ENCODE measurements at regions not wholly inside any gene's neighbourhood (a gene's known extent, or its start where the extent isn't known, plus 50 kb on each side); places are given as distances from the start of the nearest gene placed in this dataset.

DNA sequence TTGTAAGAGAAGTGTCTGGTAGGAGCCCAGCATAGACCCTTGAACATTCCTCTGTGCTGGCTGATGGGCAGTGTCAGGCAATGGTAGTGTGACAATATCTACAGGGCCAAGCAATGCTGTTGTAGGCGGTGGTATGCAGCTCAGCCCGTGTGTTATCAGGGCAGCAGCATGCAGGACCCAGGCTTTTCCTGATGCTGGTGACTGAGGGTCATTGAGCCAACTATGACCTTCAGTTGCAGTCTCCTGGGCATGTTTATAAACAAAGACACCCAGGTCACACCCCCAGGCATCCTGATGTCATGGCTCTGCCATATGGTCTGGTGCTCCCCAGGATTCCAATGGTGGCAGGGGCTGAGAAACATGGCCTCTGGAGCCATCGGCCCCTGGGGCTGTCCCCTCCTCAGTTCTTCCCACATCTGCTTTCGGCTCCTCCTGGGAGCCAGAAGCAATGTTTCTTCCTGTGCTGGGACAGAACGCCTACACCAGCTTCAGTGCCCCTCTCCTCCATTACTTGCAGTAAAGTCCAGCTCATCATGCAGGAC lies 518.0 kb upstream of the HS6ST1 start:
- DNase-seq, result no peak

DNA sequence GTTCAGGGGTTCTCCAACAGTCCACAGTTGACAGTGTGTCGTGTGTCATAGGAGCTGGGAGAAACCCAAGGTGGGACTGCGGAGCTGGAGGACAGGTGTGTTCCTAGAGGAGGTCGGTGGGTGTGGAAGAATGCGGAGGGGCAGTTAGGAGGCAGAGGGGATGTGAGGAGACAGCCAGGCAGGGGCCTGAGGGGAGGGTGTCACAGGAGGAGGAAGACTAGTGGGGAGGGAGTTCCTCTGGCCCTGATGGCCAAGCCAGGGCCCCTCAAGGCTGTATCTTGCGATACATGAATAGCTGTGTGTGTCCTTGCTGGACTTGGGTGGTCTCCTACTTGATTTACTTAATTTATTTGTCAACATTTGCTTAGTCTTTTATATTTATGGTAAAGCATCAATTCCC lies 519.6 kb upstream of the HS6ST1 start:
- no peak for DNase-seq

DNA sequence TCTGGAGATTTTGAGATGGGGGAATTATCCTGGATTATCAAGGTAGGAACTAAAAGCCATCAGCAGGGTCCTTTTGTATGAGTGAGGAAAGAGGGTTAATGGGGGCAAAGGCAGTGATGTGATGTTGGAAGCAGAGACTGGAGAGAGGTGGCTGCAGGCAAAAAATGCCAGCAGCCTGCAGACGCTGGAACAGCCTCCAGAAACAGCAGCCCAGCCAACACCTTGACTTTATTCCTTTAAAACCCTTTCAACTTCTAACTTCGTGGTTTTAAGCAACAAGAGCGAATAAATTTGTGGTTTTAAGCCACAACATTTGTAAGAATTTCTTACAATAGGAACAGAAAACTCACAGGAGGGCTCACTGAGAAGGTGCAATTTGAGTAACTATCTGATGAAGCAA lies 523.1 kb upstream of the HS6ST1 start:
- DNase-seq, result no peak

- no peak for DNase-seq
Observed at GRCh38 chr2:128867311-128867710, 548.6 kb upstream of the HS6ST1 start.

DNA sequence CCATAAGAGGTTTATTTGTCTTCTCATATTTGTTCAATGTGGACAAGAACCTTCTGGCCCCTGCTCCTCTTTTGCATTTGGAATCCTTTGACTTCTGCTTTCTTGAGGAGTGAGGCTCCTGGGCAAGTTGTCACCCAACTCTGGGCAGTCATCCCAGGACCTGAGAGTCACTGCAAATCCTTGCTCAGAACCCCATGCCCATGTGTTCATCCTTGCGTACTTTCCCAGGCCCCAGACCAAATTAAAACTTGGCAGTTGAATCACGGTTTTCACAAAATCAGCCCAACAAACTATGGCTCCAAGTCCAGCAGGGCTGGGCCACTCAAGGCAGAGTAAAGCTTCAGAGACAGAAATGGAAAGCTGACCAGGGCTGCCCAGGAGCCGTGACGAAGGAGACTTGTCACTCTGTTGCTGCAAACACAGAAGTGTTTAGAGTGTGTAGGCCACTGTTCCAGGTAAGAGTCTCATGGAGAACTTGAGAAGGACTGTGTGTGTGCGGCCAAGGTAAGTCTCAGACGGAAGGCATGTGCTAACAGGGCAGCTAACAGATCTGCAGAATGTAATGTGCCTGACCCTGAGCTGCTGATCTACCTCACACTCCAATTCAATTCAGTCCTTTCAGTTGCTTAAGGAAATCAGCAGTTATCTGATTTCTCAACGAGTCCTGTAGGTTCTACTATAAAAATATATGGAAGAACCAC lies 549.4 kb upstream of the HS6ST1 start:
- DNase-seq, result no peak

GRCh38 chr2:128868686-128869551 lies 550.3 kb upstream of the HS6ST1 start:
- no peak for DNase-seq

DNA sequence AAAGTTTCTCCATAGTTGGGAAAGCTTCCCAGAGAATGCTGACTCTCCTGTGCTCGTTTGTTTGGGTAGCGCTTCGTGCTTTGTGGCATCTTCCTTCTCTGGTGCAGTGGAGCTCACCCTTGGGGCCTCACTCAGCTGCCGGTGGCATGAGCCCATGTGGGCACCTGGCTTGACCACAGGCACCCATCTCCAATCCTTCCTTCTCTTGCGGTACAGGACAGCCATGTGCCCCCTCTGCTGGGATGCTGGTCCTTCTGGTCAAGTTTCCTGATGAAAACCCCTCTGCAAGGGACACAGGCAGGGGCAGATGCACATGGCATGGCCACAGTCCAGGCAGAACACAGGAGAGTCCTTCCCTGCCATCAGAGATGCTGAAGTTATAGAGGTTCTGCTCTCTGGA lies 555.9 kb upstream of the HS6ST1 start:
- DNase-seq, result no peak

DNA sequence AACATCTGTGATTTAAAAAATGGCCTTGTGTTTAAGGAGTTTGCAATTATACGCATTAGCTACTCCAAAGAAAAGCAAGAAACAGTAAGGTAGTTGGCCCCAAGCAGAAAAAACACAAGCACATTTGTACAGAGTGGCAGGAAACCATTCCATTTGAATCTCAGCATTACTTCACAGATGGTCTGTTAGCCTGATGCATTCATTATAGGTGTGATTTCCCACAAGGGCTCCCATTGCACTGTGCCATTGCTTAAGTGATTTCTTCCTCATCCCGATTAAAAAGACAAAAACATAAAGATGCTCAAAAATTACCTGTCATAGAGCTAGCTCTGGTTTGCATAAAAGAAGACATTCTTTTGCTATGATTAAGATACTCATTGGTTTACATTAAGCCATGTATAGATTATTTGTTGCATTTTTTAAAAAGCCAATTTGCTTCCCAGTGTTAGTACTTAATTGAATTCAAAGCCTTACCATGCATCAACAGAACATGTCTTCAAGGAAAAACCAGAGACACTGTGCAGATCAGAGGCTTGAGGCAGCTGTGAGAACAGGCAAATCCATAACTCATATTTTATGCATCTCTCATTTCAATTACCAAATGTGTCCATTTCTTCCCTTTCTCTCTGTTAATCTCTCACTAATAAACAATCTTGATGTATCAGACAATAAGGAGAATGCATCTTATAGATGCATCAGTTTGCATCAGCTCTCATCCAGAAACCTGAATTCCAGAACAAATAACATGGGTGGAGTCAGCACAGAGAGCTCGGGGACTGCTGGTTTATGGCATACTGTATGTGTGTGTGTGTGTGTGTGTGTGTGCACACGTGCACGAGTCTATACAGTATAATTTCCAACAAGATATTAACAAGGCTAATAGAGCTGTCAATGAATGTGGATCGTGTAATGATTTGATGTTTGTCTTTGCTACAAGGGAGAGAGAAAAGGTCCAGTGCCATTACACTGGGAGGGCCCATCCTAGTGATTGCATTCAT lies 558.6 kb upstream of the HS6ST1 start:
- no peak for DNase-seq

DNA sequence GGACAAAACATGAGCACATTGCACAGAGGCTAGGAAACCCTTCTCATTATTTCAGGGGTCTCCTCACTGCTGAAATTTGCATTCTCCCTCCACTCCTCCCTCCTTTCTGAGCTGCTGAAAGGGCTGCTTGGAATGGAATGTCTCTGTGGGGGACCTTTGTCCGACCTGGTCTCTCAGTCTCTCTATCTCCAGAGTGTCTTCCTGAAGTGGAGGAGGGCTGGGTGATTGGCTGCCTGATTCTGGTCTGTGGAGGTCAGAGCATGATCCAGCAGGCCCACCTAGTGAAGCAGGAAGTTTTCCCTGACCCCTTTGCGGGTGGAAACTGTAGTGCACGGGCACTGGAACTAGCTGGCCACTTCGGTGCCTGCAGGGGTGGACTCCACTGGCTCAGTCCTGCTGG lies 560.5 kb upstream of the HS6ST1 start:
- no peak for DNase-seq

DNA sequence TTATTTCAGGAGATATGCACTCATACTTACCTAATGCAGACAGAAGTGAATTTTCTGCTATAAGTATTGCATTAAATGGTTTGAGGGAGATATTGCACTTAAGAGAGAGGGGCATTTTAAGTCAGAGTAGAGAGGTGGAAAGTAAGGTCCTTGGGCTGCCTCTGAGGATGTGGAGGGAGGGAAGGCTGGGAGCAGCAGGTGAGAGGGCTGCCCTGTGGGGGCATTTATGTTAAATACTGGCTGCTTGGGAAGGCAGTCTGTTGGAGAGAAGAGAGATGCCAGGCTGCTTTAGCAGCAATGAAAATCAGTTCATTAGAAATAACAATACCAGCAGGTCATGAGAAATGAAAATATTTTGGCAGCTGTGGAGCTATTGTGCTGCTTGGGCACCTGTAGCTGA lies 576.2 kb upstream of the HS6ST1 start:
- DNase-seq, result no peak

GRCh38 chr2:128901572-128902391 lies 583.1 kb upstream of the HS6ST1 start:
- no peak for DNase-seq

DNA sequence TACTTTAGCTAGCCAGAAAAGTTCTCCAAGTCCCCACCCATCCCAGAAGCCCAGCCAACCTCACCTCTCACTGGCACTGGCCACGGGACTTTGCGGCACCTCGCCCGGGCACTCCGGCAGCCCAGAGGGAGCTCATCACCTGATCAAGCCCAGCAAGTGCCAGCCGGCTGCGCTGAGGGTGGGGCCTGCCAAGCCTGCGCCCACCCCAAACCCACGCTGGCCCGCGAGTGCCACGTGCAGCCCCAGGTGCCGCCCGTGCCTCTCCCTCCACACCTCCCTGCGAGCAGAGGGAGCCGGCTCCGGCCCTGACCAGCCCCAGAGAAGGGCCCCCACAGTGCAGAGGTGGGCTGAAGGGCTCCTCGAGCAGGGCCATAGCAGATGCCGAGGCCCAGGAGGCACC lies 585.0 kb upstream of the HS6ST1 start:
- DNase-seq, result no peak

GRCh38 chr2:128911276-128911675 lies 592.6 kb upstream of the HS6ST1 start:
- DNase-seq, result no peak

DNA sequence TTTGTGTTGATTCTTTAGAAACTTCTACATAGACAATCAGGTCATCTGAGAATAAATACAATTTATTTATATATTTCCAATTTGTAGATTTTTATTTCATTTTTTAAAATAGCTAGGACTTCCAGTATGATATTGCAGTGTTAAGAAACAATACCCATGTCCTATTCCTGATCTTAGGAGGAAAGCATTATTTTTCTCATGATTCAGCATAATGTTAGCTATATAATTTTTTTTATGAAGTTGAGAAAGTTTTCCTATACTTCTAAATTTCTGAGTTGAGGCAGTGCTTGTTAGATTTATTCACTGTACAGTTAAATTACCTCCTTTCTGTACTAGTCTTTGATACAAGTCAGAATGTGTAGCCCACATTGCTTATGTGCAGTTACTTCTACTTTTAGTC lies 595.7 kb upstream of the HS6ST1 start:
- no peak for DNase-seq

DNA sequence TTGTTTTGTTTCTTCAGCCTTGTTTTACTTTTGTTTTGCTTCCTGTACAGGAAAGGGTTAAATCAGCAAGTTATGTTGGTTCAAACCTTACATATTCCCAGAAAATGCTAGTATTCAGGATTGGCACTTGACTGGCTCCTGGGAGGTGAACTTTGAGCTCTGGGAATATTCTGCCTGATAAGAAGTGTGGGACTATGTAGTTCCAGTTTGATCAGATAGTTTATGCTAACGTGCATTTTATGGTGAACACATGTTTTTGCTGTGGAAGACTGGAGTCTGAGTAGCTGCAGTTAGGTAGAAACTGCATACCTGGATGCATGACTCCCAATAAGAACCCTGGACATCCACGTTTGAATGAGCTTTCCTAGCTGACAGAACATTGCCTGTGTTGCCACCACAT lies 603.1 kb upstream of the HS6ST1 start:
- no peak for DNase-seq

- DNase-seq, result no peak
Observed at GRCh38 chr2:128922154-128922553, 603.5 kb upstream of the HS6ST1 start.

DNA sequence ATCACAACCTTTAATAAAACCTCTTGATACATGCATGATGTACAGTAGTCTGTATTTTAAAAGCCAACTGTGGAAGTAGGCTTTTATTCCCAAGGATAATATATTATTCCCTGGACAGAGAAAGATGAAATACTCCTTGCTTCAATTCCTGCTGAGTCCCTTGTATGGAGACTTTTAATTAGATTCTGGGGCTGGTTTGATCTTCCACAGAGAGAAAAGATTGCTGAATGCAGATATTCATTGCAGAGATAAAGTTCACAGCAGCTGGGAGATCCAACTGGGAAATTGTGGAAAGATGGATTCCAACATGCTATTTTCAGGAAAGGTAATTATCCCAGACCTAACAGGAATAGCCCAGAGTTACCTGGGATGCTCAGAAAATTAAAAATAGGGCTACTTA lies 607.0 kb upstream of the HS6ST1 start:
- no peak for DNase-seq

- DNase-seq, result no peak
Observed at GRCh38 chr2:128930101-128930500, 611.4 kb upstream of the HS6ST1 start.

- DNase-seq, result no peak
Observed at GRCh38 chr2:128940378-128940777, 621.7 kb upstream of the HS6ST1 start.

DNA sequence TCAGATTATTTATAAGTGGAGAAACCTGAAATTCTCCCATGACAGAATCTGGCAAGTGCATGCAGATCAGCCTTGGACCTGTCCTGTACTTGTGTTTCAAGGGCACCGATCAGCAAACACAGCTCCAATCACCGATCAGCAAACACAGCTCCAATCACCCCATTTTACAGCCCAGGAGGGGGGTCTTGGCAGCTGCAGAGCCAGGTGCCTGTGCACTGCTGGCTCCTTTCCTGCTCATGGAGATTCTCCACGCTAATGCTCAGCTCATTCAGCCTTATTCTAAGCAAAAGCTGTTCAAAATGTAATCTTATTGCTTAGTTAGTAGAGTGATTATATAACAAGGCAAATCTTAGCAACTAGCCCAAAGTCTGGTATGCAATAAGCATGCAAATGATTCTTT lies 623.1 kb upstream of the HS6ST1 start:
- no peak for DNase-seq

DNA sequence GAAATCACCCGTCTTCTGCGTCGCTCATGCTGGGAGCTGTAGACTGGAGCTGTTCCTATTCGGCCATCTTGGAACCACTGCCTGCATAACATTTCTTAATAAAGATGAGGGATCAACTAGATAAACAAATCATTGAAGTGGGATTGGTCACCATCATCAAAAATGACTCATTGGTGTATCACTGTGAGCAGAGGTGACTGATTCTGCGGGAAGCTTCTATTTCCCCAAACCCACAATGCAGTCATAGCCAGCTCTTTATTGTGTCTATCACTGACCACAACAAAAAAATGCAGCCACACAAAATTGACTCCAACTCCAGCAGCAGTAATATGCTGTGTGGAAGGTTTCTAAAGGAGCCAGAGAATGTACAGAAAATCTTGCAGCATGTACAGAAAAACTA lies 630.7 kb upstream of the HS6ST1 start:
- peak in 1 of 5 experiments; percentile 7 for DNase-seq

DNA sequence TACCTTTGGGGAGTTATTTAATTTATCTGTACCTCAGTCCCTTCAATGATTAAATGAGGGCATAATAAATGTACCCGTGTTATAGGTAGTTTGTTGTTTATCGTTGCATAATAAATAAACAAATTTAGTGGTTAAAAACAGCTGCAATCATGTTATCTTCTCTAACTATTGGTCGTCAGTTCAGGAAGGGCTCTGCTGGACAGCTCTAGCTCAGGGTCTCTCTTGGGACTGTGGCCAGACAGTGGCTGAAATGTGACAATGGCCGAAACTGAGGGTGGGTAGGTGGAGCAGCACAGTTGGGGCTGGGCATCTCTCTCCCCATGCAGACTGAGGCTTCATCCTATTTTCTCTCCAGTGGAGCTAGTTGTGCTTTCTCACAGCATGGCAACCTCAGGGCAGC lies 632.1 kb upstream of the HS6ST1 start:
- DNase-seq, result no peak

All from T-helper 2 cell (primary cell).